ENCODE measurements at regions not wholly inside any gene's neighbourhood (a gene's known extent, or its start where the extent isn't known, plus 50 kb on each side); places are given as distances from the start of the nearest gene placed in this dataset.

DNA sequence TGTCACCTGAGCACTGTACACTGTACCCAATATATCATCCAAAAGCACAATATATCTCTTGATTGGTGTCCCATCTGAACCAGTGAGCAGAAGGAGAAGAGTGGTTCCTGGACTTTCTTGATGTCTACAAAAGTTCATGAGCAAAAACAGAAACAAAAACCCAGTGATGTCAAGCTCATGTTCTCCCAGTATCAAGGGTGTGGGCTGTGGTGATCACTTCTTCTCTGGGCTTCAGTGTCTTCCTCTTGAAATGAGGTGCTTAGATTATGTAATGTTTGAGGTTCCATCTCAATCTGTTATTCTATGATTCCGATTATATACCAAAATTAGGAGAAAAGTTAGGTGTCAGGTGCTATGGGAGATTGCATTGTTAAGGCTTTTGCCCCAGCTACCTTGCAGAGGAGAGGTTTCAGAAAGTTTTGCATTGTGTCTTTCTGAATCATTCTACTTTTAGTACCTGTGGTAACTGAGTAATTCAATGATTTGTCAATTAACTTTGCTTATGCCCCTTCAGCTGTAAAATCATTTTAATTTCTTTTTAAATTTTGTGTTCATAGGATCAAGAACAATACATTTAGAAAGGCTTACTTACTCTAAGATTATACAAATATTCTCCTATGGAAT, 122.0 kb upstream of the EOMES start:
- Histone ChIP-seq H3K79me2 (replicated peaks; ENCODE audit: insufficient read depth, low read length) (no peaks in the 10 kb centered on the region), H4K20me1 (ENCODE audit: insufficient read depth) (no peaks in the 10 kb centered on the region), H3F3A (ENCODE audit: insufficient read depth, low read length, poor library complexity, severe bottlenecking) (no peaks in the 10 kb centered on the region), H3K9me2 (ENCODE audit: insufficient read depth, low read length) (no peaks in the 10 kb centered on the region), H3K27ac (ENCODE audit: low read length) (no peak overlapping the region), H3K4me2 (ENCODE audit: low read length) (no peak overlapping the region), H3K9ac (ENCODE audit: low read length) (no peak overlapping the region), H3K27me3 (ENCODE audit: insufficient read depth, low read depth, low read length) (no peaks in the 10 kb centered on the region), H3K36me3 (ENCODE audit: insufficient read depth, low read length) (no peaks in the 10 kb centered on the region), H3K9me3 (ENCODE audit: low read length) (no peaks in the 10 kb centered on the region), H3K4me3 (ENCODE audit: low read length) (no peak overlapping the region), H2AFZ (ENCODE audit: low read depth, low read length) (no peak overlapping the region)
- TF ChIP-seq, protein P1, sequence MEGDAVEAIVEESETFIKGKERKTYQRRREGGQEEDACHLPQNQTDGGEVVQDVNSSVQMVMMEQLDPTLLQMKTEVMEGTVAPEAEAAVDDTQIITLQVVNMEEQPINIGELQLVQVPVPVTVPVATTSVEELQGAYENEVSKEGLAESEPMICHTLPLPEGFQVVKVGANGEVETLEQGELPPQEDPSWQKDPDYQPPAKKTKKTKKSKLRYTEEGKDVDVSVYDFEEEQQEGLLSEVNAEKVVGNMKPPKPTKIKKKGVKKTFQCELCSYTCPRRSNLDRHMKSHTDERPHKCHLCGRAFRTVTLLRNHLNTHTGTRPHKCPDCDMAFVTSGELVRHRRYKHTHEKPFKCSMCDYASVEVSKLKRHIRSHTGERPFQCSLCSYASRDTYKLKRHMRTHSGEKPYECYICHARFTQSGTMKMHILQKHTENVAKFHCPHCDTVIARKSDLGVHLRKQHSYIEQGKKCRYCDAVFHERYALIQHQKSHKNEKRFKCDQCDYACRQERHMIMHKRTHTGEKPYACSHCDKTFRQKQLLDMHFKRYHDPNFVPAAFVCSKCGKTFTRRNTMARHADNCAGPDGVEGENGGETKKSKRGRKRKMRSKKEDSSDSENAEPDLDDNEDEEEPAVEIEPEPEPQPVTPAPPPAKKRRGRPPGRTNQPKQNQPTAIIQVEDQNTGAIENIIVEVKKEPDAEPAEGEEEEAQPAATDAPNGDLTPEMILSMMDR (IDR thresholded peaks at IDR 0.05; ENCODE audit: poor library complexity, severe bottlenecking): no peak
- TF ChIP-seq SMC3 (conservative IDR thresholded peaks at IDR 0.05; ENCODE audit: poor library complexity) (no peak), EP300 (conservative IDR thresholded peaks at IDR 0.05; ENCODE audit: poor library complexity, severe bottlenecking) (no peak), MXI1 (conservative IDR thresholded peaks at IDR 0.05; ENCODE audit: poor library complexity, severe bottlenecking) (no peak), TAF1 (IDR thresholded peaks at IDR 0.05; ENCODE audit: low read depth) (no peak), EZH2 (IDR thresholded peaks at IDR 0.05; ENCODE audit: borderline replicate concordance, insufficient read depth, low read length, poor library complexity, severe bottlenecking) (no peak), POLR2AphosphoS5 (IDR thresholded peaks at IDR 0.05) (no peak), RAD21 (conservative IDR thresholded peaks at IDR 0.05) (no peak)
- TF ChIP-seq, protein P2, sequence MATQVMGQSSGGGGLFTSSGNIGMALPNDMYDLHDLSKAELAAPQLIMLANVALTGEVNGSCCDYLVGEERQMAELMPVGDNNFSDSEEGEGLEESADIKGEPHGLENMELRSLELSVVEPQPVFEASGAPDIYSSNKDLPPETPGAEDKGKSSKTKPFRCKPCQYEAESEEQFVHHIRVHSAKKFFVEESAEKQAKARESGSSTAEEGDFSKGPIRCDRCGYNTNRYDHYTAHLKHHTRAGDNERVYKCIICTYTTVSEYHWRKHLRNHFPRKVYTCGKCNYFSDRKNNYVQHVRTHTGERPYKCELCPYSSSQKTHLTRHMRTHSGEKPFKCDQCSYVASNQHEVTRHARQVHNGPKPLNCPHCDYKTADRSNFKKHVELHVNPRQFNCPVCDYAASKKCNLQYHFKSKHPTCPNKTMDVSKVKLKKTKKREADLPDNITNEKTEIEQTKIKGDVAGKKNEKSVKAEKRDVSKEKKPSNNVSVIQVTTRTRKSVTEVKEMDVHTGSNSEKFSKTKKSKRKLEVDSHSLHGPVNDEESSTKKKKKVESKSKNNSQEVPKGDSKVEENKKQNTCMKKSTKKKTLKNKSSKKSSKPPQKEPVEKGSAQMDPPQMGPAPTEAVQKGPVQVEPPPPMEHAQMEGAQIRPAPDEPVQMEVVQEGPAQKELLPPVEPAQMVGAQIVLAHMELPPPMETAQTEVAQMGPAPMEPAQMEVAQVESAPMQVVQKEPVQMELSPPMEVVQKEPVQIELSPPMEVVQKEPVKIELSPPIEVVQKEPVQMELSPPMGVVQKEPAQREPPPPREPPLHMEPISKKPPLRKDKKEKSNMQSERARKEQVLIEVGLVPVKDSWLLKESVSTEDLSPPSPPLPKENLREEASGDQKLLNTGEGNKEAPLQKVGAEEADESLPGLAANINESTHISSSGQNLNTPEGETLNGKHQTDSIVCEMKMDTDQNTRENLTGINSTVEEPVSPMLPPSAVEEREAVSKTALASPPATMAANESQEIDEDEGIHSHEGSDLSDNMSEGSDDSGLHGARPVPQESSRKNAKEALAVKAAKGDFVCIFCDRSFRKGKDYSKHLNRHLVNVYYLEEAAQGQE (IDR thresholded peaks at IDR 0.05; ENCODE audit: borderline replicate concordance): no peak

DNA sequence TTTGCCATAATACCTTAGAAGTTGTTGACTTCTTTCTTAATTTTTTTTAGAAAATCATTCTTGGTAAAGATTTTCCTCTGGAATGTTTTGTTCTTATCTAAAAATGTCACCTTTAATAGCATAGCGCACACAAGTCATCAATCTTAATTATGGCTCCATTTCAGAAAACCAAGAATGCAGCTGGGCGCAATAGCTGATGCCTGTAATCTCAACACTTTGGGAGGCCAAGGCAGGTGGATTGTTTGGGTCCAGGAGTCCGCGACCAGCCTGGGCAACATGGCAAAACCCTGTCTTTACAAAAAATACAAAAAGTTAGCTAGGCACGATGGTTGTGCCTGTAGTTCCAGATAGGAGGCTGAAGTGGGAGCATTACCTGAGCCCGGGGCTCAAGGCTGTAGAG, 125.6 kb upstream of the EOMES start:
- Histone ChIP-seq H3K27me3 (ENCODE audit: insufficient read depth, low read depth, low read length) (no peaks in the 10 kb centered on the region), H3K79me2 (replicated peaks; ENCODE audit: insufficient read depth, low read length) (no peaks in the 10 kb centered on the region), H2AFZ (ENCODE audit: low read depth, low read length) (no peak overlapping the region), H3K9me3 (ENCODE audit: low read length) (no peaks in the 10 kb centered on the region), H3F3A (ENCODE audit: insufficient read depth, low read length, poor library complexity, severe bottlenecking) (no peaks in the 10 kb centered on the region), H3K36me3 (ENCODE audit: insufficient read depth, low read length) (no peaks in the 10 kb centered on the region), H4K20me1 (ENCODE audit: insufficient read depth) (no peaks in the 10 kb centered on the region), H3K9me2 (ENCODE audit: insufficient read depth, low read length) (no peaks in the 10 kb centered on the region), H3K27ac (ENCODE audit: low read length) (no peak overlapping the region), H3K9ac (ENCODE audit: low read length) (no peak overlapping the region), H3K4me3 (ENCODE audit: low read length) (no peak overlapping the region), H3K4me2 (ENCODE audit: low read length) (no peak overlapping the region)
- TF ChIP-seq SMC3 (conservative IDR thresholded peaks at IDR 0.05; ENCODE audit: poor library complexity): no peak
- TF ChIP-seq MXI1 (conservative IDR thresholded peaks at IDR 0.05; ENCODE audit: poor library complexity, severe bottlenecking): no peak
- no peak for TF ChIP-seq POLR2AphosphoS5 (IDR thresholded peaks at IDR 0.05)
- TF ChIP-seq TAF1 (IDR thresholded peaks at IDR 0.05; ENCODE audit: low read depth): no peak
- TF ChIP-seq, protein P1 (IDR thresholded peaks at IDR 0.05; ENCODE audit: poor library complexity, severe bottlenecking): no peak
- TF ChIP-seq, protein P2 (IDR thresholded peaks at IDR 0.05; ENCODE audit: borderline replicate concordance): no peak
- TF ChIP-seq EP300 (conservative IDR thresholded peaks at IDR 0.05; ENCODE audit: poor library complexity, severe bottlenecking): no peak
- TF ChIP-seq EZH2 (IDR thresholded peaks at IDR 0.05; ENCODE audit: borderline replicate concordance, insufficient read depth, low read length, poor library complexity, severe bottlenecking): no peak
